ENCODE measurements at regions not wholly inside any gene's neighbourhood (a gene's known extent, or its start where the extent isn't known, plus 50 kb on each side); places are given as distances from the start of the nearest gene placed in this dataset.
A peak's percentile ranks its signal among the peaks of the same experiment; 100 is the strongest.

GRCh38 chr6:44053760-44054556 is 73.3 kb downstream of the MRPL14 start:
- no peak for DNase-seq (ENCODE audit: low read depth)
- Histone ChIP-seq H3K4me3 (ENCODE audit: low read depth, low read length) (no peak overlapping the region), H3K27me3 (ENCODE audit: control insufficient read depth, insufficient read depth, low read length) (no peaks in the 10 kb centered on the region), H3K36me3 (ENCODE audit: control insufficient read depth, insufficient read depth, low read length) (no peaks in the 10 kb centered on the region)
- no peak for TF ChIP-seq CTCF (IDR thresholded peaks at IDR 0.05; ENCODE audit: insufficient read depth, low read length, poor library complexity, severe bottlenecking)

GRCh38 chr6:44053106-44053756 is 74.0 kb downstream of the MRPL14 start:
- H3K4me3 ChIP-seq (ENCODE audit: low read depth, low read length), result no peak overlapping the region
- no peaks in the 10 kb centered on the region for H3K27me3 ChIP-seq (ENCODE audit: control insufficient read depth, insufficient read depth, low read length)
- DNase-seq (ENCODE audit: low read depth), result no peak
- no peaks in the 10 kb centered on the region for H3K36me3 ChIP-seq (ENCODE audit: control insufficient read depth, insufficient read depth, low read length)
- no peak for TF ChIP-seq CTCF (IDR thresholded peaks at IDR 0.05; ENCODE audit: insufficient read depth, low read length, poor library complexity, severe bottlenecking)

- Histone ChIP-seq H3K27me3 (ENCODE audit: control insufficient read depth, insufficient read depth, low read length) (no peaks in the 10 kb centered on the region), H3K4me3 (ENCODE audit: low read depth, low read length) (no peak overlapping the region), H3K36me3 (ENCODE audit: control insufficient read depth, insufficient read depth, low read length) (no peaks in the 10 kb centered on the region)
- TF ChIP-seq CTCF (IDR thresholded peaks at IDR 0.05; ENCODE audit: insufficient read depth, low read length, poor library complexity, severe bottlenecking), result no peak
- no peak for DNase-seq (ENCODE audit: low read depth)
These were observed 74.7 kb downstream of the MRPL14 start for GRCh38 chr6:44052419-44053023.

GRCh38 chr6:44051515-44051914 is 75.7 kb downstream of the MRPL14 start:
- DNase-seq (ENCODE audit: low read depth), result peak; percentile 91
- TF ChIP-seq CTCF (IDR thresholded peaks at IDR 0.05; ENCODE audit: insufficient read depth, low read length, poor library complexity, severe bottlenecking), result no peak
- no peaks in the 10 kb centered on the region for H3K36me3 ChIP-seq (ENCODE audit: control insufficient read depth, insufficient read depth, low read length)
- H3K27me3 ChIP-seq (ENCODE audit: control insufficient read depth, insufficient read depth, low read length), result no peaks in the 10 kb centered on the region
- H3K4me3 ChIP-seq (ENCODE audit: low read depth, low read length), result no peak overlapping the region

GRCh38 chr6:44050872-44051505 is 76.3 kb downstream of the MRPL14 start:
- no peak for DNase-seq (ENCODE audit: low read depth)
- no peak for TF ChIP-seq CTCF (IDR thresholded peaks at IDR 0.05; ENCODE audit: insufficient read depth, low read length, poor library complexity, severe bottlenecking)
- Histone ChIP-seq H3K4me3 (ENCODE audit: low read depth, low read length) (no peak overlapping the region), H3K27me3 (ENCODE audit: control insufficient read depth, insufficient read depth, low read length) (no peaks in the 10 kb centered on the region), H3K36me3 (ENCODE audit: control insufficient read depth, insufficient read depth, low read length) (no peaks in the 10 kb centered on the region)
